ENCODE measurements at regions not wholly inside any gene's neighbourhood (a gene's known extent, or its start where the extent isn't known, plus 50 kb on each side); places are given as distances from the start of the nearest gene placed in this dataset.

DNA sequence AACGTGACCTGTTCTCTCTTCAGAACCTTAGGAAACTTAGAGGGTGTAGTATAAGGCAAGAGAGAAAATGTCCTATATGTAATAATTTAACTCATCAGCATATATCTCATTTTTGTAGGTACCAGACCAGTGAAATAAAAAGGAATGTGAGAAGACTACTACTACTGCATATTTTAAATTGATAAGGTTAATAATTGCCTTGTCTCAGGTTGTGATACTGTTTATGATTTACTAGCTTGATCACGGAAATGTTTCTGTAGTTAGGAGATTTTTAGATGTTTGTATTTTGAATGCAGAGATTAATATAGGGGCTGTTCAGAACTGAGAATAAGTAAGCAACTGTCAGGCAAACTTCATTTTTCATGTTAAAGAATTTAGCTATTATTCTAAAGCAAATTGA lies 1563.4 kb downstream of the C4orf33 start:
- no peak overlapping the region for H3K14ac ChIP-seq (ENCODE audit: low read length)
- no peak overlapping the region for H4K12ac ChIP-seq (ENCODE audit: low read depth, low read length)
- no peak overlapping the region for H4K91ac ChIP-seq (ENCODE audit: low read depth, low read length)
- no peak overlapping the region for H2AFZ ChIP-seq (ENCODE audit: insufficient read depth, low read length, poor library complexity)
- no peak overlapping the region for H4K8ac ChIP-seq (ENCODE audit: low read depth, low read length)
- no peaks in the 10 kb centered on the region for H3K4me1 ChIP-seq (ENCODE audit: control insufficient read depth in 1 of 2, insufficient read depth in 2 of 2, low read length in 2 of 2)
- WGBS (ENCODE audit: extremely low coverage, insufficient coverage, insufficient read length) = no CpG with 5 or more reads among the region's 2 CpGs
- H2BK5ac ChIP-seq (ENCODE audit: low read depth, low read length, poor library complexity) = no peak overlapping the region
- no peaks in the 10 kb centered on the region for H3K9me3 ChIP-seq (ENCODE audit: insufficient read depth, low read depth, low read length)
- H2AK5ac ChIP-seq (ENCODE audit: low read length) = no peak overlapping the region
- no peak overlapping the region for H3K4ac ChIP-seq (ENCODE audit: low read depth, low read length)
- no peaks in the 10 kb centered on the region for H3K79me1 ChIP-seq (ENCODE audit: low read length)
- no peaks in the 10 kb centered on the region for H3K79me2 ChIP-seq (ENCODE audit: control insufficient read depth, insufficient read depth, low read length, poor library complexity)
- H3K23ac ChIP-seq (ENCODE audit: low read length) = no peak overlapping the region
- no peak overlapping the region for H3K27ac ChIP-seq (ENCODE audit: low read depth, low read length)
- H3K4me2 ChIP-seq (ENCODE audit: low read length) = no peak overlapping the region
- H2BK120ac ChIP-seq (ENCODE audit: insufficient read depth, low read length, poor library complexity) = no peak overlapping the region
- H3K36me3 ChIP-seq (ENCODE audit: control insufficient read depth in 1 of 2, insufficient read depth in 2 of 2, low read length in 2 of 2) = no peaks in the 10 kb centered on the region
- DNase-seq = no peak
- no peak overlapping the region for H3K4me3 ChIP-seq (ENCODE audit: low read depth, low read length)
- H2BK12ac ChIP-seq (ENCODE audit: low read length) = no peak overlapping the region
- H3K18ac ChIP-seq (ENCODE audit: low read length) = no peak overlapping the region
- H3K9ac ChIP-seq (ENCODE audit: low read length) = no peak overlapping the region
- no peaks in the 10 kb centered on the region for H3K27me3 ChIP-seq (ENCODE audit: insufficient read depth, low read length)

DNA sequence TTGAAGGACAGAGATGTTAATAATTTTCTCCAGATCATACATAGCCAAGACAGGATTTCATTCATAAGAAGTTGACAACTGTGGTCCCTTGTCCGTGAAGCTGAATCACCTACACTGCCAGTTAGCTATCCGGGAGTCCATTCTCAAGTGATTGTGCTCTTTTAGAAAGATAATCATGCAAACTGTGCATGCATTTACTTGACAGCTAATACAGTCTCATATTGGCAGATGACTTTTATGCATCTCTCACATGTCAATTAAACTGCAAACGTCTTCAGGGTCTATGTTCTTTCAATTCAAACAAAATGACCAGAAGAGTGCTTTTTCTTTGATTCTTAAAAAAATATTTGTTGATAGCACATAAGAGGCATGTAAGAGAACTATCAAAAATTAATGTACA lies 1572.9 kb downstream of the C4orf33 start:
- no CpG with 5 or more reads among the region's 3 CpGs for WGBS (ENCODE audit: extremely low coverage, insufficient coverage, insufficient read length)

DNA sequence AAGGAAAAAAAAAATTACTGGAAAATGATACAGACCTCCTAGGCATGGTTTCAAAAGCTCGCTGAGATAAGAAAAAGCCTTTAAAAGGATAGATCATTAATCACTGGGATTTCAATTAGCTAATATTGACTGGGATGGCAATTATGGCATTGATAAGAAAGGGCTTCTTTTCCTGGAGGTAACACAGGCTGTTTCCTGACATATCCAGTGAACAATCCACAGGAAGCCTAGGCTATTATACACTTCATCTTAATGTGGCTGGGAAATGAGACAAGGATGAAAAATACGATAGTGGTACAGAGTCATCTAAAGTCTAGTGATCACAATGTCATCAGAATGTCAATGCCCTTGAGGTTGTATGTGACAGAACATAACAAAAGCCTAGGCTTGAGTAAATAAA lies 1579.3 kb downstream of the C4orf33 start:
- no peak overlapping the region for H2BK12ac ChIP-seq (ENCODE audit: low read length)
- no peaks in the 10 kb centered on the region for H3K9me3 ChIP-seq (ENCODE audit: insufficient read depth, low read depth, low read length)
- H3K27ac ChIP-seq (ENCODE audit: low read depth, low read length) = no peak overlapping the region
- no peak overlapping the region for H2BK5ac ChIP-seq (ENCODE audit: low read depth, low read length, poor library complexity)
- no peaks in the 10 kb centered on the region for H3K4me1 ChIP-seq (ENCODE audit: control insufficient read depth in 1 of 2, insufficient read depth in 2 of 2, low read length in 2 of 2)
- H3K4ac ChIP-seq (ENCODE audit: low read depth, low read length) = no peak overlapping the region
- H3K79me1 ChIP-seq (ENCODE audit: low read length) = no peaks in the 10 kb centered on the region
- no peak overlapping the region for H2BK120ac ChIP-seq (ENCODE audit: insufficient read depth, low read length, poor library complexity)
- no peak overlapping the region for H2AK5ac ChIP-seq (ENCODE audit: low read length)
- no peak overlapping the region for H3K4me3 ChIP-seq (ENCODE audit: low read depth, low read length)
- no peak overlapping the region for H3K23ac ChIP-seq (ENCODE audit: low read length)
- H3K14ac ChIP-seq (ENCODE audit: low read length) = no peak overlapping the region
- H3K79me2 ChIP-seq (ENCODE audit: control insufficient read depth, insufficient read depth, low read length, poor library complexity) = no peaks in the 10 kb centered on the region
- H3K36me3 ChIP-seq (ENCODE audit: control insufficient read depth in 1 of 2, insufficient read depth in 2 of 2, low read length in 2 of 2) = no peaks in the 10 kb centered on the region
- no CpG with 5 or more reads among the region's 2 CpGs for whole genome bisulfite sequencing (ENCODE audit: extremely low coverage, insufficient coverage, insufficient read length)
- no peak overlapping the region for H4K12ac ChIP-seq (ENCODE audit: low read depth, low read length)
- H4K91ac ChIP-seq (ENCODE audit: low read depth, low read length) = no peak overlapping the region
- H3K4me2 ChIP-seq (ENCODE audit: low read length) = no peak overlapping the region
- H3K27me3 ChIP-seq (ENCODE audit: insufficient read depth, low read length) = no peaks in the 10 kb centered on the region
- H3K9ac ChIP-seq (ENCODE audit: low read length) = no peak overlapping the region
- DNase-seq = no peak
- no peak overlapping the region for H3K18ac ChIP-seq (ENCODE audit: low read length)
- no peak overlapping the region for H4K8ac ChIP-seq (ENCODE audit: low read depth, low read length)
- H2AFZ ChIP-seq (ENCODE audit: insufficient read depth, low read length, poor library complexity) = no peak overlapping the region

More for the DNA sequence above, 1572.9 kb downstream of the C4orf33 start:
- no peak overlapping the region for H4K12ac ChIP-seq (ENCODE audit: low read depth, low read length)
- no peak overlapping the region for H3K4me2 ChIP-seq (ENCODE audit: low read length)
- no peaks in the 10 kb centered on the region for H3K36me3 ChIP-seq (ENCODE audit: control insufficient read depth in 1 of 2, insufficient read depth in 2 of 2, low read length in 2 of 2)
- no peaks in the 10 kb centered on the region for H3K79me1 ChIP-seq (ENCODE audit: low read length)
- H3K79me2 ChIP-seq (ENCODE audit: control insufficient read depth, insufficient read depth, low read length, poor library complexity) = no peaks in the 10 kb centered on the region
- H4K8ac ChIP-seq (ENCODE audit: low read depth, low read length) = no peak overlapping the region
- no peak overlapping the region for H2BK12ac ChIP-seq (ENCODE audit: low read length)
- no peaks in the 10 kb centered on the region for H3K27me3 ChIP-seq (ENCODE audit: insufficient read depth, low read length)
- no peak overlapping the region for H3K9ac ChIP-seq (ENCODE audit: low read length)
- no peak overlapping the region for H3K4ac ChIP-seq (ENCODE audit: low read depth, low read length)
- H3K9me3 ChIP-seq (ENCODE audit: insufficient read depth, low read depth, low read length) = no peaks in the 10 kb centered on the region
- no peak overlapping the region for H4K91ac ChIP-seq (ENCODE audit: low read depth, low read length)
- H2AK5ac ChIP-seq (ENCODE audit: low read length) = no peak overlapping the region
- H3K4me1 ChIP-seq (ENCODE audit: control insufficient read depth in 1 of 2, insufficient read depth in 2 of 2, low read length in 2 of 2) = no peaks in the 10 kb centered on the region
- H3K4me3 ChIP-seq (ENCODE audit: low read depth, low read length) = no peak overlapping the region
- H3K14ac ChIP-seq (ENCODE audit: low read length) = no peak overlapping the region
- no peak overlapping the region for H2BK5ac ChIP-seq (ENCODE audit: low read depth, low read length, poor library complexity)
- H2BK120ac ChIP-seq (ENCODE audit: insufficient read depth, low read length, poor library complexity) = no peak overlapping the region
- no peak overlapping the region for H3K27ac ChIP-seq (ENCODE audit: low read depth, low read length)
- no peak overlapping the region for H3K23ac ChIP-seq (ENCODE audit: low read length)
- H2AFZ ChIP-seq (ENCODE audit: insufficient read depth, low read length, poor library complexity) = no peak overlapping the region
- DNase-seq = no peak
- H3K18ac ChIP-seq (ENCODE audit: low read length) = no peak overlapping the region

DNA sequence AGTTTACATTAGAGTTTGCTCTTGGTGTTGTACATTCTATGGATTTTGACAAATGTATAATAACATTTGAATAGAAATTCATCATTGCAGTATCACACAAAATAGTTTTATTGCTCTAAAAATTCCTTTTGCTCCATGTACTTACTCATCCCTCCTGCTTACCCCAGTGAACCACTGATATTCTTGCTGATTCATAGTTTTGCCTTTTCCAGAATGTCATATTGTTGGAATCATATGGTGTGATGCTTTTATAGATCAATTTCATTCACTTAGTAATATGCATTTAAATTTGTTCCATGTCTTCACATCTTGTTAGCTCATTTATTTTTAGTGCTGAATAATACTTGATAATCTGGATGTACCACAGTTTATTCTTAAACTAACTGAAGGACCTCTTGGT lies 1593.2 kb downstream of the C4orf33 start:
- Histone ChIP-seq H3K9me3 (ENCODE audit: insufficient read depth, low read depth, low read length) (no peaks in the 10 kb centered on the region), H3K9ac (ENCODE audit: low read length) (no peak overlapping the region)

More for the DNA sequence above, 1593.2 kb downstream of the C4orf33 start:
- no peaks in the 10 kb centered on the region for H3K27me3 ChIP-seq (ENCODE audit: insufficient read depth, low read length)
- no peak overlapping the region for H3K14ac ChIP-seq (ENCODE audit: low read length)
- no peak overlapping the region for H2BK5ac ChIP-seq (ENCODE audit: low read depth, low read length, poor library complexity)
- no peak overlapping the region for H4K12ac ChIP-seq (ENCODE audit: low read depth, low read length)
- no peak overlapping the region for H3K27ac ChIP-seq (ENCODE audit: low read depth, low read length)
- no peak overlapping the region for H2BK120ac ChIP-seq (ENCODE audit: insufficient read depth, low read length, poor library complexity)
- no peak overlapping the region for H3K4ac ChIP-seq (ENCODE audit: low read depth, low read length)
- H2AK5ac ChIP-seq (ENCODE audit: low read length) = no peak overlapping the region
- no peak overlapping the region for H3K4me3 ChIP-seq (ENCODE audit: low read depth, low read length)
- no peak overlapping the region for H2BK12ac ChIP-seq (ENCODE audit: low read length)
- no peaks in the 10 kb centered on the region for H3K79me2 ChIP-seq (ENCODE audit: control insufficient read depth, insufficient read depth, low read length, poor library complexity)
- no peaks in the 10 kb centered on the region for H3K36me3 ChIP-seq (ENCODE audit: control insufficient read depth in 1 of 2, insufficient read depth in 2 of 2, low read length in 2 of 2)
- H3K18ac ChIP-seq (ENCODE audit: low read length) = no peak overlapping the region
- H4K91ac ChIP-seq (ENCODE audit: low read depth, low read length) = no peak overlapping the region
- no peak overlapping the region for H3K4me2 ChIP-seq (ENCODE audit: low read length)
- DNase-seq = no peak
- H3K79me1 ChIP-seq (ENCODE audit: low read length) = no peaks in the 10 kb centered on the region
- no peak overlapping the region for H4K8ac ChIP-seq (ENCODE audit: low read depth, low read length)
- H3K4me1 ChIP-seq (ENCODE audit: control insufficient read depth in 1 of 2, insufficient read depth in 2 of 2, low read length in 2 of 2) = no peaks in the 10 kb centered on the region
- H3K23ac ChIP-seq (ENCODE audit: low read length) = no peak overlapping the region
- no peak overlapping the region for H2AFZ ChIP-seq (ENCODE audit: insufficient read depth, low read length, poor library complexity)
